Left renal cortex interstitium (tissue), 4 donors: ENCODE measurements at regions not wholly inside any gene's neighbourhood (a gene's known extent, or its start where the extent isn't known, plus 50 kb on each side); places are given as distances from the start of the nearest gene placed in this dataset.

ENCODE experiments used
- DNase-seq, 4 donors: peaks; one replicate each; pipeline ENCODE4 v3.0.0-alpha.2; 2013; ENCODE audit warnings: low read depth in 4 of 4, low spot score in 2 of 4, missing footprints in 1 of 4

GRCh38 chr16:26189536-26189935 is 497.8 kb downstream of the HS3ST4 start:
- DNase-seq, result no peak

GRCh38 chr16:26194526-26194925 is 502.8 kb downstream of the HS3ST4 start:
- no peak for DNase-seq

- DNase-seq, result peak in 1 of 4 donors; percentile 39
Observed at GRCh38 chr16:26195225-26195624, 503.5 kb downstream of the HS3ST4 start.

GRCh38 chr16:26196310-26196709 is 504.6 kb downstream of the HS3ST4 start:
- no peak for DNase-seq

- no peak for DNase-seq
Observed at GRCh38 chr16:26196802-26197201, 505.0 kb downstream of the HS3ST4 start.

GRCh38 chr16:26197707-26198106 is 505.9 kb downstream of the HS3ST4 start:
- DNase-seq, result no peak

- no peak for DNase-seq
Observed at GRCh38 chr16:26198221-26198620, 506.5 kb downstream of the HS3ST4 start.

GRCh38 chr16:26204138-26204537 is 512.4 kb downstream of the HS3ST4 start:
- no peak for DNase-seq

GRCh38 chr16:26211542-26211941 is 519.8 kb downstream of the HS3ST4 start:
- DNase-seq, result no peak

GRCh38 chr16:26212599-26212998 is 520.8 kb downstream of the HS3ST4 start:
- no peak for DNase-seq

GRCh38 chr16:26214581-26215174 is 522.9 kb downstream of the HS3ST4 start:
- no peak for DNase-seq

- no peak for DNase-seq
Observed at GRCh38 chr16:26220894-26221293, 529.1 kb downstream of the HS3ST4 start.

- no peak for DNase-seq
Observed at GRCh38 chr16:26231647-26232046, 539.9 kb downstream of the HS3ST4 start.

- no peak for DNase-seq
Observed at GRCh38 chr16:26240807-26241206, 549.0 kb downstream of the HS3ST4 start.

- DNase-seq, result no peak
Observed at GRCh38 chr16:26247063-26247462, 555.3 kb downstream of the HS3ST4 start.

GRCh38 chr16:26252598-26252997 is 560.8 kb downstream of the HS3ST4 start:
- DNase-seq, result no peak

GRCh38 chr16:26261621-26262020 is 569.9 kb downstream of the HS3ST4 start:
- no peak for DNase-seq

GRCh38 chr16:26263406-26263805 is 571.6 kb downstream of the HS3ST4 start:
- no peak for DNase-seq

GRCh38 chr16:26267641-26268040 is 575.9 kb downstream of the HS3ST4 start:
- no peak for DNase-seq

GRCh38 chr16:26269673-26270072 is 577.9 kb downstream of the HS3ST4 start:
- no peak for DNase-seq

GRCh38 chr16:26273607-26274006 is 581.8 kb downstream of the HS3ST4 start:
- DNase-seq, result no peak

- DNase-seq, result no peak
Observed at GRCh38 chr16:26275021-26275590, 583.3 kb downstream of the HS3ST4 start.

- no peak for DNase-seq
Observed at GRCh38 chr16:26276289-26276688, 584.5 kb downstream of the HS3ST4 start.
